Endodermal cell (in vitro differentiated cells): ENCODE measurements at regions not wholly inside any gene's neighbourhood (a gene's known extent, or its start where the extent isn't known, plus 50 kb on each side); places are given as distances from the start of the nearest gene placed in this dataset.

Experiments
- DNase-seq: peaks from one replicate; pipeline ENCODE4 v3.0.0-alpha.2; 2017
- H3K27ac ChIP-seq: 2 replicates; pipeline ENCODE4 v1.5.1; 2013; ENCODE audit warnings: mild to moderate bottlenecking, low read depth, low read length, moderate library complexity
- H3K27me3 ChIP-seq: 2 replicates; pipeline ENCODE4 v1.6.1; 2013; ENCODE audit warnings: mild to moderate bottlenecking, low read length, moderate library complexity; ENCODE audit not compliant: insufficient read depth, control insufficient read depth, poor library complexity, severe bottlenecking
- H3K36me3 ChIP-seq: 2 replicates; pipeline ENCODE4 v1.7.0; 2013; ENCODE audit warnings: mild to moderate bottlenecking, low read length, moderate library complexity; ENCODE audit not compliant: control insufficient read depth, insufficient read depth
- H3K4me1 ChIP-seq: one replicate; pipeline ENCODE4 v1.7.0; 2013; ENCODE audit warnings: low read length; ENCODE audit not compliant: control insufficient read depth, insufficient read depth
- H3K4me3 ChIP-seq: 2 replicates; pipeline ENCODE4 v1.5.1; 2013; ENCODE audit warnings: mild to moderate bottlenecking, low read length, moderate library complexity
- H3K9ac ChIP-seq: 2 replicates; pipeline ENCODE4 v1.6.1; 2013; ENCODE audit warnings: mild to moderate bottlenecking, low read length, moderate library complexity; ENCODE audit not compliant: poor library complexity, severe bottlenecking; ENCODE audit errors: extremely low read depth
- H3K9me3 ChIP-seq: 2 replicates; pipeline ENCODE4 v1.6.1; 2013; ENCODE audit warnings: mild to moderate bottlenecking, low read length, moderate library complexity; ENCODE audit not compliant: control insufficient read depth
- H3K27ac Mint-ChIP-seq: 2 replicates; pipeline ENCODE4 v1.8.0; 2020; ENCODE audit warnings: mixed read lengths
- H3K27me3 Mint-ChIP-seq: 2 replicates; pipeline ENCODE4 v1.8.0; 2021; ENCODE audit warnings: mild to moderate bottlenecking, mixed read lengths; ENCODE audit not compliant: insufficient read depth
- H3K36me3 Mint-ChIP-seq: 2 replicates; pipeline ENCODE4 v1.8.0; 2020; ENCODE audit warnings: low read depth, mixed read lengths
- H3K4me1 Mint-ChIP-seq: 2 replicates; pipeline ENCODE4 v1.8.0; 2020; ENCODE audit warnings: mixed read lengths
- H3K4me3 Mint-ChIP-seq: 2 replicates; pipeline ENCODE4 v1.8.0; 2020; ENCODE audit warnings: mild to moderate bottlenecking, moderate library complexity, mixed read lengths
- H3K9me3 Mint-ChIP-seq: 2 replicates; pipeline ENCODE4 v1.8.0; 2020; ENCODE audit warnings: mild to moderate bottlenecking, mixed read lengths
- WGBS, 2 experiments: methylation state at CpG; one replicate each; pipeline versions ENCODE4 v1.1.5 to v1.1.7; 2013; ENCODE audit warnings: missing lambda C conversion rate in 2 of 2, mixed read lengths in 1 of 2; ENCODE audit not compliant: insufficient coverage in 1 of 2, insufficient read length in 1 of 2; 5-methylcytosine and 5-hydroxymethylcytosine counted together
- TF ChIP-seq, protein P1 (sequence below): fragments of 200-600 bp; sonication (generic); conservative IDR thresholded peaks from 2 replicates; pipeline ENCODE4 v1.5.0; 2021; ENCODE audit warnings: antibody characterized with exemption, mild to moderate bottlenecking

DNA sequence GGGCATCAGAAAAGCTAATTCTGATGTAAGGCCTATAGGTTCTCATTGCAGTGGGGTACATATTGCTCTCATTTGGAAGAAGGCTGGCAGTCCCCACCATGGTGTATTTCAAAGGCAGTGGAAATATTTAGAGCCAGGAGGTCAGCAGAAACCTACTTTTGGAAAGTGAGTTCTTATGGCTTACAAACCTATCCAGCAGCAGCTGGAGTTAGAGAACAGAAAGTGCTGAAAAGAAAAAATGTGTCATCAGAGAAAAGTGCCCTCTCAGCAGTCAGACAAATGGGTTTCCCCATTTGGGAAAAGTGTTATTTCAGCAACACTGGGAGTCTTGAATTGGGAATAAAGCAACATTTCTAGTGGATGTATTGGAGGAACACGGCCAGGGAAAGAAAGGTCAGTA, 105.7 kb upstream of the IGFBP3 start:
- no peak for DNase-seq
- Histone ChIP-seq H3K9ac (no peak overlapping the region), H3K27ac (no peak overlapping the region), H3K27me3 (no peaks in the 10 kb centered on the region), H3K9me3 (peaks cover 5% of the 10 kb centered on the region), H3K36me3 (no peaks in the 10 kb centered on the region), H3K4me1 (no peaks in the 10 kb centered on the region), H3K4me3 (no peak overlapping the region)
- Mint-ChIP-seq H3K9me3 (peaks cover 7% of the 10 kb centered on the region), H3K4me3 (no peak overlapping the region), H3K27ac (no peak overlapping the region), H3K4me1 (peaks cover 4% of the 10 kb centered on the region), H3K27me3 (no peaks in the 10 kb centered on the region), H3K36me3 (no peaks in the 10 kb centered on the region)
- TF ChIP-seq, protein P1, sequence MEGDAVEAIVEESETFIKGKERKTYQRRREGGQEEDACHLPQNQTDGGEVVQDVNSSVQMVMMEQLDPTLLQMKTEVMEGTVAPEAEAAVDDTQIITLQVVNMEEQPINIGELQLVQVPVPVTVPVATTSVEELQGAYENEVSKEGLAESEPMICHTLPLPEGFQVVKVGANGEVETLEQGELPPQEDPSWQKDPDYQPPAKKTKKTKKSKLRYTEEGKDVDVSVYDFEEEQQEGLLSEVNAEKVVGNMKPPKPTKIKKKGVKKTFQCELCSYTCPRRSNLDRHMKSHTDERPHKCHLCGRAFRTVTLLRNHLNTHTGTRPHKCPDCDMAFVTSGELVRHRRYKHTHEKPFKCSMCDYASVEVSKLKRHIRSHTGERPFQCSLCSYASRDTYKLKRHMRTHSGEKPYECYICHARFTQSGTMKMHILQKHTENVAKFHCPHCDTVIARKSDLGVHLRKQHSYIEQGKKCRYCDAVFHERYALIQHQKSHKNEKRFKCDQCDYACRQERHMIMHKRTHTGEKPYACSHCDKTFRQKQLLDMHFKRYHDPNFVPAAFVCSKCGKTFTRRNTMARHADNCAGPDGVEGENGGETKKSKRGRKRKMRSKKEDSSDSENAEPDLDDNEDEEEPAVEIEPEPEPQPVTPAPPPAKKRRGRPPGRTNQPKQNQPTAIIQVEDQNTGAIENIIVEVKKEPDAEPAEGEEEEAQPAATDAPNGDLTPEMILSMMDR, result no peak
- WGBS, 2 experiments, result 95% methylated on average over 1 of the region's 1 CpG; no CpG with 5 or more reads in 1 of the 2 experiments

DNA sequence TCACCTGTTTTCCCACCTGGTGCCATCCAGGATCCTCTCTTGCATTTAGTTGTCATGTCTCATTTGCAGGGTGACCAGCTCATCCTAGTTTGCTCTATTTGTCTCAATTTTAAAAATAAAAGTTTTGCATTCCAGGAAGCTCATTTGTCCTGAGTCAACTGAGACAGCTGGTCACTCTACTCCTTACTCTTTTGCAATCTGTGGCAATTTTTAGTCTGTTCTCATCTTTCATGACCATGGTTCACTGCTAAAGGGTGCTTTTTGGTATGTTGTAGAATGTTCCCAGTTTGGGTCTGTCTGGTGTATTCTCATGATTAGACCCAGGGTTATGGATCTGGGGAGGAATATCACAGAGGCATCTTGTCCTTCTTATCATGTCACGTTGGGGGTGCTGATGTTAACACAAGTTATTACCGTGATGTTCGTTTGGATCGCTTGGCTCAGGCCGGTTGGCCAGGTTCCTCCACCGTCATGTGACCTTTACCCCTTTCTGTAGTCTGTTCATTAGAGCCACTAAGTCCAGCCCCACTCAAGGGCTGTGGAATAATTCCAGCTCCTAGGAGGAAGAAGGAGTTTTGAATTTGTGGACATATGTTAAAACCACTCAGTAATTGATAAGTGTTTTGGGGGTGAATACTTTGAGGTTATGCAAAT, 103.3 kb upstream of the IGFBP3 start:
- Histone ChIP-seq H3K27ac (no peak overlapping the region), H3K36me3 (no peaks in the 10 kb centered on the region), H3K27me3 (no peaks in the 10 kb centered on the region), H3K9ac (no peak overlapping the region), H3K9me3 (no peaks in the 10 kb centered on the region), H3K4me1 (no peaks in the 10 kb centered on the region), H3K4me3 (no peak overlapping the region)
- TF ChIP-seq, protein P1, result no peak
- DNase-seq, result no peak
- H3K4me1 Mint-ChIP-seq, result peaks cover 4% of the 10 kb centered on the region
- no peaks in the 10 kb centered on the region for H3K27me3 Mint-ChIP-seq
- H3K27ac Mint-ChIP-seq, result no peak overlapping the region
- no peak overlapping the region for H3K4me3 Mint-ChIP-seq
- WGBS, 2 experiments, result 88 to 97% methylated on average over 1 to 6 of the region's 6 CpGs
- H3K9me3 Mint-ChIP-seq, result no peaks in the 10 kb centered on the region
- no peaks in the 10 kb centered on the region for H3K36me3 Mint-ChIP-seq

DNA sequence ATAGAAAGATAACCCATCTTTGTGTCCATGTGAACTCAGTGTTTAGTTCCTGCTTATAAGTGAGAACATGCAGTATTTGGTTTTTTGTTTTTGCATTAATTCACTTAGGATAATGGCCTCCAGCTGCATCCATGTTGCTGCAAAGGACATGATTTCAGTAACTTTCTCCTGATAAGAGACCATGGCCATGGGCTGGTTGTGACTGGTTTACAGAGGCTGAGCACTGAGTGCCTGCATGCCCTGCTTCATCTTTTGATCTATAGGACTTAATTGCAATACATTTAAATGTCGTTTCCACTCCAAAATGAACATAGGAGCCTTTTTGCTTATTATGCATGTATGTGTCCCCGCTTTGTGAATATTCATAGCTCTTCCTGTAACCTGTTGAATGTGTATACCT, 101.3 kb upstream of the IGFBP3 start:
- Mint-ChIP-seq H3K36me3 (no peaks in the 10 kb centered on the region), H3K4me1 (peaks cover 4% of the 10 kb centered on the region), H3K4me3 (no peak overlapping the region), H3K9me3 (peaks cover 12% of the 10 kb centered on the region), H3K27ac (no peak overlapping the region), H3K27me3 (no peaks in the 10 kb centered on the region)
- no peak overlapping the region for H3K9ac ChIP-seq
- H3K4me1 ChIP-seq, result no peaks in the 10 kb centered on the region
- no peaks in the 10 kb centered on the region for H3K9me3 ChIP-seq
- DNase-seq, result no peak
- no peak overlapping the region for H3K4me3 ChIP-seq
- no peaks in the 10 kb centered on the region for H3K36me3 ChIP-seq
- 92 to 100% methylated on average over 1 to 2 of the region's 2 CpGs for WGBS, 2 experiments
- no peak overlapping the region for H3K27ac ChIP-seq
- TF ChIP-seq, protein P1, result no peak
- H3K27me3 ChIP-seq, result no peaks in the 10 kb centered on the region
